ENCODE measurements at regions not wholly inside any gene's neighbourhood (a gene's known extent, or its start where the extent isn't known, plus 50 kb on each side); places are given as distances from the start of the nearest gene placed in this dataset.

DNA sequence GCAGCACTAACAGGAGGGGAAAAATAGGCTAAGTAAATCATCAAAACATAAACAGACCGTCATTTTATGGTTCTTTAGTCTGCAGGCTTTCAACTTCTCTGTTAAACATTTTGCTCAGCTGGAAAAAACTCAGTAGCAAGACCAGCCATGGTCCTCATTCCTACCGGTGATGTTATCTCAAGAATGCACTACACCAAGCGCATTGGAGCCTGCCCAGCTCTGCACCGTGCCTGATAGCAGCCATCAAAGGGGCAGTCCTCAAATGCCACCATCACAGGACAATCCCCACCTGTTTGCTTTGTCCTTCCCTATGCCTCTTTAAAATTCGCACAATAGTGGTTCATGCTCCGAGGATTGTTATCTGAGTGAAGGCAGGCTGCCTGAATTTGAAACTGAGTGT lies 181.5 kb upstream of the MON1B start:
- no peaks in the 10 kb centered on the region for H3K27me3 Mint-ChIP-seq (ENCODE audit: low read depth)
- no peak overlapping the region for H3K4me3 Mint-ChIP-seq
- H3K27ac Mint-ChIP-seq = no peak overlapping the region
- H3K4me1 Mint-ChIP-seq = peaks cover 6% of the 10 kb centered on the region
- TF ChIP-seq, protein P1, sequence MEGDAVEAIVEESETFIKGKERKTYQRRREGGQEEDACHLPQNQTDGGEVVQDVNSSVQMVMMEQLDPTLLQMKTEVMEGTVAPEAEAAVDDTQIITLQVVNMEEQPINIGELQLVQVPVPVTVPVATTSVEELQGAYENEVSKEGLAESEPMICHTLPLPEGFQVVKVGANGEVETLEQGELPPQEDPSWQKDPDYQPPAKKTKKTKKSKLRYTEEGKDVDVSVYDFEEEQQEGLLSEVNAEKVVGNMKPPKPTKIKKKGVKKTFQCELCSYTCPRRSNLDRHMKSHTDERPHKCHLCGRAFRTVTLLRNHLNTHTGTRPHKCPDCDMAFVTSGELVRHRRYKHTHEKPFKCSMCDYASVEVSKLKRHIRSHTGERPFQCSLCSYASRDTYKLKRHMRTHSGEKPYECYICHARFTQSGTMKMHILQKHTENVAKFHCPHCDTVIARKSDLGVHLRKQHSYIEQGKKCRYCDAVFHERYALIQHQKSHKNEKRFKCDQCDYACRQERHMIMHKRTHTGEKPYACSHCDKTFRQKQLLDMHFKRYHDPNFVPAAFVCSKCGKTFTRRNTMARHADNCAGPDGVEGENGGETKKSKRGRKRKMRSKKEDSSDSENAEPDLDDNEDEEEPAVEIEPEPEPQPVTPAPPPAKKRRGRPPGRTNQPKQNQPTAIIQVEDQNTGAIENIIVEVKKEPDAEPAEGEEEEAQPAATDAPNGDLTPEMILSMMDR (IDR thresholded peaks at IDR 0.05; ENCODE audit: unreplicated experiment) = no peak
- H3K9me3 Mint-ChIP-seq = peaks cover 15% of the 10 kb centered on the region
- no peak for DNase-seq (ENCODE audit: low spot score in 2 of 2, unreplicated experiment in 2 of 2)
- H3K36me3 Mint-ChIP-seq = no peaks in the 10 kb centered on the region

DNA sequence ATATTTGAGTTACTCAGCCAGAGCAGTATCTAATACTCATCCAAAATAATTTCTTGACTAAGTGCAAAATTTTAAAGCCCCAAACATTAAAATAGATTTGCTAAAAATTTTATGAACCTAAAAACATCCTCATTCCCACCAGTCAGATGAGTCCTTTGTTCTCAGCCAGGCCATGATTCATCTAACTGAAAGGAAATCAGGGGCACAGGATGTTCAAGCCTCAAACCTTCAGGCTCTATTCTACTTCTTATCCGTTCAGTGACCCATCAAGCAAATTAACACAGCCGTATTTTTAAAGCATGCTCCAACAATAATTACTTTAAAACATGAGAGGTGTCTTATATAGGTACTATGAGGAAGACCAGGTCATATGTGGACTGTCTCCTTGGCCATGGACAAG lies 176.5 kb upstream of the MON1B start:
- Mint-ChIP-seq H3K27me3 (ENCODE audit: low read depth) (peaks cover 5% of the 10 kb centered on the region), H3K4me1 (no peaks in the 10 kb centered on the region), H3K9me3 (peaks cover 15% of the 10 kb centered on the region), H3K27ac (no peak overlapping the region), H3K4me3 (no peak overlapping the region), H3K36me3 (no peaks in the 10 kb centered on the region)
- TF ChIP-seq, protein P1 (IDR thresholded peaks at IDR 0.05; ENCODE audit: unreplicated experiment) = no peak
- DNase-seq (ENCODE audit: low spot score in 2 of 2, unreplicated experiment in 2 of 2) = no peak

DNA sequence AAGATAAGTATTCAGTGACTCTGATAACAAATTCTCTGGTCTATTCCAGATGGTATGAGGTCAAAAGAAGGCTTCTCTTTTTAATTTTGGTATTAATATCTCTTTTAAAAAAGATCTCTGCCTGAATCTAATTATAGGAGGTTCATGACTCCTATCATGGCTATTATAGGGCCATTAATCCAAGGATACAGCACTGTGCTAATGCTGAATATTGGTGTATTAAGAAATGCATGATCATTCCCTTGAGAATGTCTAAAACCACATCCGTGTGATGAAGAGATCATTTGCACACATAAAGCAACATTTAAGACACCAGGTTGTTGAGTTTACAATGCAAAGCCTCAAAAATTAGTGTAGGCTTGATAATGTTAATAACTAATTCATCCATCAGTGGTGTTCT lies 160.4 kb upstream of the MON1B start:
- Mint-ChIP-seq H3K4me1 (peaks cover 6% of the 10 kb centered on the region), H3K4me3 (no peak overlapping the region), H3K27ac (no peak overlapping the region), H3K36me3 (no peaks in the 10 kb centered on the region), H3K27me3 (ENCODE audit: low read depth) (no peaks in the 10 kb centered on the region), H3K9me3 (peaks cover 10% of the 10 kb centered on the region)
- no peak for DNase-seq (ENCODE audit: low spot score in 2 of 2, unreplicated experiment in 2 of 2)
- TF ChIP-seq, protein P1 (IDR thresholded peaks at IDR 0.05; ENCODE audit: unreplicated experiment) = no peak

DNA sequence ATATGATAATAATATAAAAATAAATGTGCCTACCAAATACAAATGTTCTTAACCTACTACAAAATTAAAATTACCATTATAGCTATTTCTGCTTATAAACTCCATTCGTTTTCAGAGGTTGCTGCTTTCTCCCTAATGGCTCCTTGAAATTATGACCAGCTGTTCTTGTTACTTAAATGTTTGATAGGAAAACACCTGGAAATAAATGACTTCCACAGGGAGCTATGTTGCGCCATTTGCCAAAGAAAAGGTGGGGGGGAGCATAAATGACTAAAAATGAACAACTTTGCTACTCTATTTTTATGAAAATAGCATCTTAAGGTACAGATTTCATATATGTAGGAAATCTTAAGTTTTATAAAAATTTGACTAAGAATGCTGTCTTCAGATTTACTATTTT lies 157.5 kb upstream of the MON1B start:
- Mint-ChIP-seq H3K27me3 (ENCODE audit: low read depth) (no peaks in the 10 kb centered on the region), H3K9me3 (peaks cover 16% of the 10 kb centered on the region), H3K27ac (no peak overlapping the region), H3K4me1 (peaks cover 6% of the 10 kb centered on the region), H3K36me3 (no peaks in the 10 kb centered on the region), H3K4me3 (no peak overlapping the region)
- TF ChIP-seq, protein P1 (IDR thresholded peaks at IDR 0.05; ENCODE audit: unreplicated experiment) = no peak
- DNase-seq (ENCODE audit: low spot score in 2 of 2, unreplicated experiment in 2 of 2) = no peak

DNA sequence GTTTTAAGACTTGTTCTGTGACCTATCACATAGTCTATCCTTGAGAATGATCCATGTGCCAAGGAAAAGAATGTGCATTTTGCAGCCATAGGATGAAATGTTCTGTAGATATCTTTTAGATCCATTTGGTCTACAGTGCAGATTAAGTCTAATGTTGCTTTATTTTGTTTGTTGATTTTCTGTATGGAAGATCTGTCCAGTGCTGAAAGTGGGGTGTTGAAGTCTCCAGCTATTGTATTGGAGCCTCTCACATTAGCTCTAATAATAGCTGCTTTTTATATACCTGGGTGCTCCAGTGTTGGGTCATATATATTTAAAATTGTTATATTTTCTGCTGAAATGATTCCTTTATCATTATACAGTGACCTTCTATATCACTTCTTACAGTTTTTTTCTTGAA lies 155.6 kb upstream of the MON1B start:
- TF ChIP-seq, protein P1 (IDR thresholded peaks at IDR 0.05; ENCODE audit: unreplicated experiment) = no peak

DNA sequence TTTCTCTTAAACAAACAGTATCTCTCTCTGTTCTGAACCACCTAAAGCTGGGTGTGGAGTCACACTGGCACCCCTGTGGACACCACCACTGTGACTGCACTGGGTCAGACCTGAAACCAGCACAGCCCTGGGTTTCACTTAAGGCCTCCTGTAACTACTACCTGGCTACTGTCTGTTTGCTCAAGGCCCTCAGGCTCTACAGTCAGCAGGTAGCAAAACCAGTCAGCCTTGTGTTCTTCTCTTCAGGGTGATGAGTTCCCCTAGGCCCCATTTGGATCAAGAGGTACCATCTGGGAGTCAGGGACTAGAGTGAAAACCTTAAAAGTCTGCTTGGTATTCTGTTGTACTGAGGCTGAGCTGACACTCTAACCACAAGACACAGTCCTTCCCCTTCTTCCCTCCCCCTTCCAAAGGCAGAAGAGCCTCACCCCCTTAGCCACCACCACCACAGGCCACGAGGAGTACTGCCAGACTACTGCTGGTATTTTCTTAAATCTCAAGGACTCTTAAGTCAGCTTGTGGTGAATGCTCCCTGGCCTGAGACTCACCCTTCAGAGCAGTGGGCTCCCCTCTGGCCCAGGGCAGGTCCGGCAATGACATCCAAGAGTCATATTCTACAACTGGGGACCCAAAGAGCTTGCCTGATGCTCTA lies 153.2 kb upstream of the MON1B start:
- DNase-seq (ENCODE audit: low spot score in 2 of 2, unreplicated experiment in 2 of 2) = no peak
- Mint-ChIP-seq H3K9me3 (peaks cover 16% of the 10 kb centered on the region), H3K36me3 (no peaks in the 10 kb centered on the region)

More for the DNA sequence above, 155.6 kb upstream of the MON1B start:
- Mint-ChIP-seq H3K4me1 (peaks cover 2% of the 10 kb centered on the region), H3K4me3 (no peak overlapping the region), H3K27me3 (ENCODE audit: low read depth) (no peaks in the 10 kb centered on the region), H3K36me3 (no peaks in the 10 kb centered on the region), H3K27ac (no peak overlapping the region), H3K9me3 (peaks cover 16% of the 10 kb centered on the region)
- DNase-seq (ENCODE audit: low spot score in 2 of 2, unreplicated experiment in 2 of 2) = no peak

More for the DNA sequence above, 153.2 kb upstream of the MON1B start:
- TF ChIP-seq, protein P1 (IDR thresholded peaks at IDR 0.05; ENCODE audit: unreplicated experiment) = no peak
- Mint-ChIP-seq H3K27me3 (ENCODE audit: low read depth) (no peaks in the 10 kb centered on the region), H3K27ac (no peak overlapping the region), H3K4me1 (peaks cover 3% of the 10 kb centered on the region), H3K4me3 (no peak overlapping the region)

All from mesothelial cell of epicardium (in vitro differentiated cells).